ENCODE measurements at regions not wholly inside any gene's neighbourhood (a gene's known extent, or its start where the extent isn't known, plus 50 kb on each side); places are given as distances from the start of the nearest gene placed in this dataset.
"Not testable (repeated sequence)": the region's sequence is repeated elsewhere in the genome, so short reads cannot be mapped to it uniquely, and the experiment has no call there.

DNA sequence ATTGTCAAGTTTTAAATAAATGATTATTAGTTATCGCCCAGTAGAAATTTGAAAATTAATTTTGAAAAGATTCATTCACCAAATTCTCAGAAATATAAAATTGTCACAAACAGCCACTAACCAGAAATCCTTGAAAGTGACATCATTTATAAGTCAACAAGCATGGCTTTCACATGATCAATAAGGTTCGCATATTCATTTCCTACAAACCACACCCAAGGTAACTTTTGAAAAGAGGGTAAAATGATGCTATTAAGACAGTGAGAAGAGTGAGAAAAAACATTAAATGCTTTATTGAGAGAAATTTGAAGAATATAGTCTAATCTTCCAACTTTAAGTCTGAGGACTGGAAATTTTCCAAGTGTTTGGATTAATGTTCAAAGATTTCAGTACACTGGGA lies 263.6 kb upstream of the ALCAM start:
- DNase-seq, result no peak

DNA sequence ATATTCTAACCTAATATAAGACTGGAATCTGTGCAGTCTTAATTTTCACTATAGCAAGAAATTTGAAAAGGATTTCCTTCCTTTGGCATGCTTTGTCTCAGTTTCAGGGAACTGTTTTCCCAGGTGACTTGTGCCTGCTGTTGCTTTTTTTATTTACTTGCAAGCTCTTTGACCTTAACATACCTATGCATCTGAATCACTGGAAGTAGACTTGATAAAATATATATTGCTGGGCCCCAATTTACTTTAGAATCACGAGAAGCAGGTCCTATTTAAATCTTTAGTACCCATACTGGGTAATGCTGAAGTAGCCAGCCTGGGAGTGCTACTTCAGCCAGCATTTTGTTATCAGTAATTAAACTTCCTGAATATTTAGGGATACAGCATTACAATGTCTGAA lies 257.9 kb upstream of the ALCAM start:
- no peak for DNase-seq

DNA sequence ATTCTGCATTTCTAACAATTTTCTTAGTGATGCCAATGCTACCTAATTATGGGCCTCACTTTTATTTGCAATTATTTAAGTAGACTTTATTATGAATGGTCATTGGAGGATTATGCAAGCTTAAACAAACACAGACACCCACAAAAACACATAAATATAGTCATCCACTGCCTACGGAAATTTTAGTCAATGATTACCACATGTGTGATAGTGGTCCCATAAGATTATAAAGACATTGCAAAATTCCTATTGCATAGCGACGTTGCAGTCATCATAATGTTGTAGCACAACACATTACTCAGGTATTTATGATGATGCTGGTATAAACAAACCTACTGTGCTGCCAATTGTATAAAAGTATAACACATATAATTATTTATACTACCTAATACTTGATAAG lies 247.8 kb upstream of the ALCAM start:
- no peak for DNase-seq

DNA sequence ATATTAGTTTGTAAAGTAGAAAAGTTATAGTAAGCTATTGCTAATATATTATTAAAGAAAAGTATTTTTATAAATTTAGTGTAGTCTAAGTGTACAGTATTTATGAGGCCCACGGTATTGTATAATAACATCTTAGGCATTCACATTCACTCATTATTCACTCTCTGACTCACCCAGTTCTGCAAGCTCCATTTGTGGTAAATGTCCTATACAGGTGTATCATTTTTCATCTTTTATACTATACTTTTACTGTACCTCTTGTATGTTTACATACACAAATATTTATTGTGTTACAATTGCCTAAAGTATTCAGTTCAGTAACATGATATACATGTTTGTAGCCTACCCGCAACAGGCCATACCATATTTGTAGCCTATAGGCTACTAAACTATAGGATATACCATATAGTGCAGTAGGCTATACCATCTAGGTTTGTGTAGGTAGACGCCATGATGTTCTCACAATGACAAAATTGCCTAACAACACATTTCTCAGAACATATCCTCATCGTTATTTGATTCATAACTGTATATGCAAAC lies 246.8 kb upstream of the ALCAM start:
- DNase-seq, result no peak

DNA sequence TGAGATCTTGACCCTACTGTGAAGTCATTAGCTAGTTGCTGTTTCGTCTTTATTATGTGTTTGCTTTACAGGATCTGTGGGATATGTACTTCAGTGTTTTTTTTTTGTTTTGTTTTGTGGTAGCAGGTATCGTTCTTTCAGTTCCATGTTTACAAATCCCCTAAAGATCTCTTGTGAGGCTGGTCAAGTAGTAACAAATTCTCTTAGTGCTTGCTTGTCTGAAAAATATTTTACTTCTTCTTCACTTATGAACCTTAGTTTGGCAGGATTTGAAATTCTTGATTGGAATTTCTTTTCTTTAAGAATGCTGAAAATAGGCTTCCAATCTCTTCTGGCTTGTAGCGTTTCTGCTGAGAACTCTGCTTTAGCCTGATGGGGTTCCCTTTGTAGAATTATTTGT lies 235.8 kb upstream of the ALCAM start:
- no peak for DNase-seq

DNA sequence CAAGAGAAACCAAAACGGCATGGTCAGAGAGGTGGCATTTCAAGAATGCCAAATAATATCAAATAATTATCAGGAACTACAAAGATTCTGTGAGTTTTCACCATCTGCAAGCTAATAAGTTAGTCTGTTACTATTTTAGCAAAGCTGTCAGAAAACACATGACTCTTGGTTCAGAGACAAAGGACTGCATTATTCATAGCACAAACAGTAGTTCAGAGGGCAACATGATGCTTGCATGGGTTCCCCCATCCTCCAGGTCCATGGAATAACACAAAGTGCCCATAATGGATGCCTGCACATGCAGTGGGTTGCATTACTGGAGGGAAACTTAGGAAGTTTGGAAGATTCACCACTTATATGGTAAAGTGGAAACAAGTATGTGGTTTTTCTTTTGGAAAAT lies 228.8 kb upstream of the ALCAM start:
- DNase-seq, result no peak

DNA sequence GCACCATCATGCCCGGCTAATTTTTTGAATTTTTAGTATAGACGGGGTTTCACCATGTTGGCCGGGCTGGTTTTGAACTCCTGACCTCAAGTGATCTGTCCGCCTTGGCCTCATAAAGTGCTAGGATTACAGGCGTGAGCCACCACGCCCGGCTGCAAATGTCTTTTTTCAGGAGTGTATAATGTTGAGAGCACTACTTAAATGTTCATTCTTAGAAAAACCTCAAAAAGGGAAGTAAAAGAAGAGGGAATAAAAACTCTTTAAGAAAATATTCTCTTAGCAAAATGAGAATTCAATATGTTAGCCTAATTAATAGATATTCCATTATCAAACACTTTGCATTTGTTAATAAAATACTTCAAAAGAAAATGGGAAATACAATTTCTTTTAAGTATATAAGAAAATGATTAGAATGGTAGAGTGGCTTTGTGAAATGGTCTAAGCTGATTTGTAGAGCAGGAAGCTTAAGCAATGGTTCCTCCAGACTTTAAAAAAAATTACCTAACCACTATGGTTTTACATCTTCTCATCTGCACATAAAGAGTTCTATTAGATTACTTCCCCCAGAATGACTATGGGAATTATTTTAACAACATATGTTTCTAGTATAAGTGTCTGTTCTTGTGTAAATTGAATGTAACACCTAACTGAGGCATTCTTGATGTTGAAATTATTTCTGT lies 226.7 kb upstream of the ALCAM start:
- DNase-seq, result no peak

DNA sequence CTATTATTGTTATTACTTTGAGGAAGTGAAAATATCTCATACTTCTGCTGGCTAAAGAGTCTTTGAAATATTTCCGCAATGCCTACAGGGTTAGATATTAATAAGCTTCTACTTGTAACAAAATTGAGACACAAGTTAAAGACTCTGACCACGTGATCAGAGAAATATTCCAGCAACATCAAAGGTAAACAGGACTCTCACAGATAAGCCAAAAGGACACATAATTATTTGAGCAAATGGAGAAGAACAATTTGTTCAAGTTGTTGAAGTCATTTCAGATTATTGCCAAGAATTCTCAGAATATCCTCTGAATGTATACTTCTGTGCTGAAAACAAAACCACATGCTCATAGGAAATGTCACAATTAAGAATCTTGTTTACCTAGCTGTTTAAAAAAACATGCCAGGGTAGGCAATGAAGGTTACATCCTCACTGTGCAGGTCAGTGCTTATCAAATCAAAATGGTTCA lies 225.8 kb upstream of the ALCAM start:
- DNase-seq, result no peak

DNA sequence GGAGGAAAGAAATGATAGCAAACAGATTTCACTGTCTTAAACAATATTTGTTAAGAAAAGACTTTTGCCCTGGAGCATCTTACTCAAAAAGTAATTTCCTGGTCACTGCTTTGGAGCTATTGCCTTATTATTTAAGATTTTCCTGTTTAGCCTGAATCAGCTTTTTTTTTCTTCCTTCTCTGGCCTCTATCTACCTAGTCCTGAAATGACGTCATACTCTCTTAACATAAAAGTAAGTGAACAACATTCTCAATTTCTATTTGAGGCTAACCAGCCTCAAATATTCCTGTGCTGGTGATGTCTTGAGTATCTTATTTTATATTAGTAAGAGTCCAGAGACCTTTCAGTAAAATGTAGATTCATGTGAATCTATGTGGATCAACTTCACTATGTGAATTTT lies 221.9 kb upstream of the ALCAM start:
- no peak for DNase-seq

DNA sequence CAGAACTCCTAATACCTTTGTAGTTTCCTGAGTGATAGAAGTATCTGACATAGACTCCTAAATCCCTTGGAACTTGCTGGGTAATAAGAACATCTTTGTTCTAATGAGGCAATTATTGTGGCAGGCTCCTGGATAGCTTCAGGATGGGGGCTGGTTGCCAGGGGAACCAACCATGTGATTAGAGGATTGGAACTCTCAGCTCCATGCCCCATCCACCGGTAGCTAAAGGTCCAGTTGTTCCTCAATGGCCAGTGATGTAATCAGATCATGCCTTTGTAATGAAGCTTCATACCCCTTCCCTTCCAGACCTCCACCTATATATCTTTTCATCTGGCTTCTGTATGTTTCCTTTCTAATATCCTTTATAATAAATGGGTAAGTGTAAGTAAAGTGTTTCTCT lies 221.2 kb upstream of the ALCAM start:
- DNase-seq, result no peak

DNA sequence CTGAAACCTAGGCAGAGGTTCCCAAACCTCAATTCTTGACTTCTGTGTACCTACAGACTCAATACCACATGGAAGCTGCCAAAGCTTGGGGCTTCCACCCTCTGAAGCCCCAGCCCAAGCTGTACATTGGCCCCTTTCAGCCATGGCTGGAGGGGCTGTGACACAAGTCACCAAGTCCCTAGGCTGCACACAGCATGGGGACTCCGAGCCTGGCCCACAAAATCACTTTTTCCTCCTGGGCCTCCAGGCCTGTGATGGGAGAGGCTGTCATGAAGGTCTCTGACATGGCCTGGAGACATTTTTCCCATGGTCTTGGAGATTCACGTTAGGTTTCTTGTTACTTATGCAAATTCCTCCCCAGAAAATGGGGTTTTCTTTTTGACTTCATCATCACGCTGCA lies 217.5 kb upstream of the ALCAM start:
- DNase-seq, result not testable (repeated sequence)

DNA sequence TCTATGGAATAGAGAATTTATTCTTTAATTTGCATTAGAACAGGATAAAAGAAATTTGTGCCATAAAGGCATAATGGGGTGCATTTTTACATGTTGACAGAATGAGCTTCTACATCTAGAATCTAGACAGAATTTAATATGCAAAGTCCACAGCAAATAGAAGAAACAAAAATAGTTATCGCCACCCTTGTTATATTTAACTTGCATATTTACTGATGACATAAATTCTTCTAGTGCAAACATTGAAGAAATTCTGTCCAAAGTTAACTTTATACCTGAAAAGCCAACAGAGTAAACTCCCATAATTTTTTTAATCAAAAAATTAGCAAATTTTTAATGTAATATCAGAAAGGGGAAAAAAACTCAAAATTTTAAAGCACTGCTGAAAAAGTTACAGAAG lies 213.7 kb upstream of the ALCAM start:
- no peak for DNase-seq

DNA sequence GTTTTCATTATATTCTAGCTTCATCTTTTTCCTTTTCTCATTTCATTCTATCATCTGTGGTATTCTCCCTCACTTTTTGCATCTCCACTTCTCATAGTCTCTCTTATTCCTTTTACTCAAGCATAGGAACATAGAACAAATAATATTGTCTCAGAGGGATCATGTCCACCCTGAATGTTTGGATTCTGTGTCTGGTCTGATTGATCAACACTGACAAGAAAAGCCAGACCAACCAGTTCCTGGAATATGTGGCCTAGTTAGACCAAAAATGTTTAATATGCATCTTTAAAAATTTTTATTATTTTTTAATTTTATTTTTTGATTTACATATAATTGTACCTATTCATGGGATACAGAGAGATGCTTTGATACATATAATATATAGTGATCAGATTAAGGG lies 212.0 kb upstream of the ALCAM start:
- DNase-seq, result no peak

DNA sequence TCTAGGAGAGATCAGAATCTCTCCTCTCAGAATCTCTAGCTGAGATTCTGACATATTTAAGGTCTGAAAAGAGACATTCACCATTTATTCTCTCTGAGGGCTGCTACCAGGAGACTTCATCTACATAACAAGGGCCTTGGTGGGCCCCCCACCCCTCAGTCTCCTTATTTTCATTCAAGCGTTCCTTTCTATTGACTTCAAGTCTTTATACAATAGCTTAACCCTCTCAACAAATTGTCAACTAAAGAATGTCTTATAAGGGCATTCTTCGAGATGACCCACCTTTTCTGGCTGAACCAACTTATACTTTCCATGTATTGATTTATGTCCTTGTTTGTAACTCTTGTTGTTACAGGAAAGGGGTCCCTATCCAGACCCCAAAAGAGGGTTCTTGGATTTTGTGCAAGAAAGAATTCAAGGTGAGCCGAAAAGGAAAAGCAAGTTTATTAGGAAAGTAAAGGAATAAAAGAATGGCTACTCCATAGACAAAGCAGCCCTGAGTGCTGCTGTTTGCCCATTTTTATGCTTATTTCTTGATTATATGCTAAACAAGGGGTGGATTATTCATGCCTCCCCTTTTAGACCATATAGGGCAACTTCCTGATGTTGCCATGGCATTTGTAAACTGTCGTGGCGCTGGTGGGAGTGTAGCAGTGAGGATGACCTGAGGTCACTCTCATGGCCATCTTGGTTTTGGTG lies 209.5 kb upstream of the ALCAM start:
- DNase-seq, result no peak

DNA sequence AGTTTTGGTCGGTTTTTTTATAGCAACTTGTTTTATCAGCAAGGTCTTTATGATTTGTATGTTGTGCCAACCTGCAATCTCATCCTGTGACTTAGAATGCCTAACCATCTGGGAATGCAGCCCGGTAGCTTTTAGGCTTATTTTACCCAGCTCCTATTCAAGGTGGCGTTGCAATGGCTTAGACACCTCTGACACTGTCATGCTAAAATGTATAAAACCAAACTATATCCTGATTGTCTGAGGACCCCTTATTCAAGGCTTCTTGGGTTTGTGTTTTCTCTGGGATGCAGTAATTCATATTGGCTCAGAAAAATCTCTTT lies 209.0 kb upstream of the ALCAM start:
- DNase-seq, result no peak

DNA sequence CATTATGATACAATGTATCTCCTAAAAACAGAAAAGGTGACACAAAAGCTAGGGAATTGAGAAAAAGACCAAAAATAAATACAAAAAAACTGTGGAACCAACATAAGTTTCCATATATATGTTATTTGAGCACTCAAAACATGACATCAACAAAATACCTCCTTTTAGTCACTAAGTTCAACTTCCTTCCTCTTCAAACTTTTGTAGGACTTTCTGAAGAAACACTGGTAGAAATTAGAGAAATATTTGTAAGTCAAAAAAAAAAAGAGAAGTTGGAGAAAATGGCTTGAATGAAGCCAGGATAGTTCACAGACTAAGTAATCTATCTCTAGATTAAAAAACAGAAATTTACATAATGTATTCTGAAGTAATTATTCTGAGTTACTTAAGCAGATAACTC lies 208.4 kb upstream of the ALCAM start:
- no peak for DNase-seq

DNA sequence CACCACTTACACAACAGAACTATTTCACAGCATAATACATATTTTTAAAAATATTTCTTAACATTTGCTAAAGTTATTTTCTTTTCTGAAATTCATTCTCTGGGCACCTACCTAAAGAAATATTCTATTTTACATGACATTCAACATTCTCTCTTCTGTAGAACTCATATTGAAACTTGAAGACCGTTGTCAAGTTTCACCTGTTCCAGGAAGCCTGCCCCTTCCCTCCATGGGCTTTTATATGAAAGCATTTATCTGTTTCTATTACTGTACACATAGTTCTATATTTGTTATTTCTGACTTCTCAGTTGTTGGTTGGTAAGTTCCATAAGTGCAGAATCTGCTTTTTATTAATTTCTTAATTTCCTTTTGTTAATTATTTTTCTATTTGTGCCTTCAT lies 204.3 kb upstream of the ALCAM start:
- no peak for DNase-seq

DNA sequence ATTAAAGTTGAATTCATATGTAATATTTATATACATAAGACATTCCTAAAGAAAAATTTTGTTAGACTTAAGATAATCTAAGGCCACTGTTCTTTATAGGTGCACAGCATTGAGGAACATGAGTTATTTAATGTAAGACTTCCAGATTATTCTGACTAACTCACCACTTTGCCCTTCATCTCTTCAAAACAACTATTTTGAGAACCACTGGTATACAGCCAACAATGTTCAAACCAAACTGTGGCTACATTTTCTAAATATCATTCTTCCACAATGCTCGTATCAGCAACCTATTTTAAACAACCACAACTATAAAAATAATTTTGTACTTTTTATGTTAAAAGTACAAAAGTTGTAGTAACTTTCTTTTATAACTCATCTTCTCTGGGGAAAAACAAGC lies 199.8 kb upstream of the ALCAM start:
- no peak for DNase-seq

DNA sequence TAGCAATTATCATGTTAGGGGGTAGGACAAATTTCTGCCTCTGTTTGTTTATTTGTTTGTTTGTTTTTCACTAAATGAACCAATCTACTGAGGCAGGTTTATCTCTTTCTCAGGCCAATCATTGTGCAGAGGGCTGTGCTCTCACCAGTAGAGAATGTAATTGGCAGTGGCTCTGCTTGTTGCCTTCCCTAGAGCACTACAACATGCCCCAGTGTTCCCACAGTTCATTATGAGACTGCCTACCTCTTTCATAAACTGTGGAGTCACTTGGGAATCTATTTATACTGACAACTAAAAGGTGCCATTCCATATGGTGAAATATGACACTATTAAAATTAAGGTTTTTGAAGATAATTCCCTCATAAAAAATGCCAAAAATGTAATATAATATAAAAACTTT lies 196.3 kb upstream of the ALCAM start:
- no peak for DNase-seq

DNA sequence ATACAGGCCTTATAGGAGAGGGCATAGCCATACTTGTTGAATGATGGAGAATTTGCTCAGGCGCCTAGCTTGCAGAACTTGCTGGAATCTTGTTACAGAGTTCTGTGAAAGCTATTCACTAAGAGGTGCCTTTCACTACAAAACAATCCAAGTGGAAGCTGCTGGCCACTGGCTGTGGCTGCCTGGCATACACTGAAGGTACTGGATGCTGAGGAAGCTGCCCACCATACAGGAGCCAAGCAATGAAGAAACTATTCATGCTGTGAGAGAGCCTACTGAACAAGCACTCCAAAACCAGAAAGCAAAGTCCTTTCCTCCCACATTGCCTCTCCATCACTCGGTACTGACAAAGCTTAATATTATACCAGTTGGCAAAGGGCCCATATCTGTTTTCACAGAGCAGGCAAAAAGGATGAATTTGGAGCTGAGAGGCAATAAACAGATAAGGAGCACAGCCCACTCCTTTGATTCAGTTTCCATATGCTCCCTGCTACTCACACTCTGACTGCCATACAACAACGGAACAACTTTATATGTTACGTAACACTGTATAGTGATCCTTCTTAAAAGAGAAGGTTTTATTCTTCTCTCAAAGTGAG lies 192.6 kb upstream of the ALCAM start:
- DNase-seq, result no peak

DNA sequence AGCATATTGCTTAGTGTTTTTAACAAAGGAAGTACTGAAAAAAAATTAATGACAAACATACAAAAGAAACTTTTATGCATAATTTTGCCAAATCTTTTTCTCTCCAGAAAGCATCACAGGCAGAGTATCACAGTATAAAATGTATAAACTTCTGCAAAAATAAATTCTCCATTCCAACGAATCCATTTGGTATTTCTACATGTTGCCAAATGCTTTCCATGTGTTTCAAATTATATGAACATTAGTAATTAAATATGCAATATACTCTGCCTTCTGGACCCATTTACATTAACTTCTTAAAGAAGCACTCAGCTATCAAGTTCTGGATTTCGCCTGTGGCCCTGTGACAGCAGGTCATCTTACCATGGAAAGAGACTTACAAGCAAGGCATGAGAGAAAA lies 189.1 kb upstream of the ALCAM start:
- DNase-seq, result no peak

DNA sequence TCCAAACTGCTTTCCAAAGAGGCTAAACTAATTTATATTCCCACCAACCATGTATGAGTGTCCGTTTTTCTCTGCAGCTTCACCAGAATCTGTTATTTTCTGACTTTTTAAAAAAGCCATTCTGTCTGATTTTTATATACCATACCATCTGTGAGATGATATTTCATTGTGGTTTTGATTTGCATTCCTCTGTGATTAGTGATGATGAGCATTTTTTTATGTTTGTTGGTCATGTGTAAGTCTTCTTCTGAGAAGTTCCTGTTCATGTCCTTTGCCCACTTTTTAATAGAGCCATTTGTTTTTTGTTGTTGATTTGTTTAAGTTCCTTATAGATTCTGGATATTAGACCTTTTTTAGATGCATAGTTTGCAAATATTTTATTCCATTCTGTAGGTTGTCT lies 179.4 kb upstream of the ALCAM start:
- no peak for DNase-seq

DNA sequence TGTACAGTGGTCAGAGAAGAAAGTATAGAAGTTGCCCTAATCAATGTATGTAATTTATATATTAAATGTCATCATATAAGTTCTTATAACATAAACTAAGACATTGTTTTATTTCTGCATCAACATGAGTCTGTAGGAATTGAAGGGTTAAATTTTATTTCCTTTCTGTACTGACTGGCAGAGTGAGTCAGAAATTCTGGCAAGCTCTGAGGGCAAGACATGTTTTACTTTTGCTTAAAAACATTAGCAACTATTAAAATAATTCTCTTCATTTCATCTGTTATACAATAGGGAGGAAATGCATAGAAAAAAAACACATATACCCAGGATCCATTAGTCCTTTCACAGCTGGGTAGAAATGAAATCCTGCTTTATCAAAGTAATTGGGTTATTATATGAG lies 171.4 kb upstream of the ALCAM start:
- no peak for DNase-seq

DNA sequence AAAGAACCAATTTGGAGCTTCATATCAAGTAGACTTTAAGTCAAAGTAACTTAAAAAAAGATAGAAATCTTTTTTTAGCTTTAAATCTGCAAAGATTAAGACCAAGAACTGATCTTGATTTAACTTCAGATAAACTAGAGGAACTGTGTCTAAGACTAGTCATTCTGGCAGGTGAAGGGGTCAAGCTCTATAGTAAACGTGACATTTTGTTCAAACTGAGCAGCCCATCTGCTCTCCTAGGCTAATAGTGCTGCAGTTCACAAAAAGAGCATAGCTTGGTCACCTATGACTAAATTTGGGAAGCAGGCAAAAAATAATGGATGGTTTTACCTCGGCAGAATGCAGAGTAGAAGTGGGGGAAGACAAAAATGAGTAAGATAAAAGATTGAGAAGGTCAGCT lies 168.8 kb upstream of the ALCAM start:
- DNase-seq, result no peak

DNA sequence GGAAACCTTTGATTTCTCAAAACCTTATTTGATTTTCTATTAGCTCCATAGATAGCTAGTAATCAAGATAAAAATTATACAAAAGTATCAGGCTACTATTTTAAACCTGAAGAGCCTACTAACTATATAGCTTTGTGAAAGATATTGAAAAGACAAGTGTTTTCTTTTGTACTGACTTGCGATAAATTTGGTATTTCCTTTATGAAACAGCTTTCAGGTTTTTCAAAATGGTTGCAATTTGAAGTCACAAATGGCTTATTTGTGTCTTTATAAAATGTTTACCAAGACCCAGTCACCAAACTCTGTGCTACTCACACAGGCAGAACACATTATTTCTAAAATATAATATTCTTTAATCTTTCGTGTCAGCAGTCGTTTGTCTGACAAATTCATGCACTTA lies 167.5 kb upstream of the ALCAM start:
- no peak for DNase-seq
